Right lobe of liver (tissue), 4 donors: ENCODE measurements at regions not wholly inside any gene's neighbourhood (a gene's known extent, or its start where the extent isn't known, plus 50 kb on each side); places are given as distances from the start of the nearest gene placed in this dataset.

Source experiments
- POLR2A ChIP-seq: fragments of 450-650 bp; IDR thresholded peaks from one replicate; pipeline ENCODE4 v1.6.1; 2017; ENCODE audit warnings: antibody characterized with exemption, mild to moderate bottlenecking
- TF ChIP-seq, protein P1 (sequence below), 4 donors: fragments of 200-600 bp in 3 of 4; fragments of 450-650 bp in 1 of 4; IDR thresholded peaks; one replicate each; pipeline versions ENCODE4 v1.5.1 to v1.8.0; 2016 to 2022; ENCODE audit warnings: antibody characterized with exemption in 4 of 4, mild to moderate bottlenecking in 2 of 4
- donor health status: DM: no; HTN: no; CAD: no.
- donor health status: DM: no; HTN: no; CAD: no.
- donor health status: DM: no; HTN: yes; CAD: no.

DNA sequence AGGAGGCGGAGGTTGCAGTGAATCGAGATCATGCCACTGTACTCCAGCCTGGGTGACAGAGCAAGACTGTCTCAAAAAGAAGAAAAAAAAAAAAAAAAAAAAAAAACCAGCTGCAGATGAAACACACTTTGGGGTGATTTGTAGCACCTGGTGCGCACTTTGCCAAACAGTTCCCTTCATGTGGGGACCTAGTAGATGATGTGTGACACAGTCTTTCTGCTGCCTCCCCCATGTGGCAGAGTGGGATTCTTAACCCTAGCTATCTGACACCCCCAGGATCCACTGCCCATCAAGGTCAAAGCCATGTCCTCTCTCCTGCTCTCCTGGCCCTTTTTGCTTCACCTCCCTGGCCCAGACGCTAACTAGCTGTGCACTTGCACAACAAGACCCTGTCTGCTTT is 52.1 kb upstream of the PDZD8 start:
- TF ChIP-seq, protein P1, sequence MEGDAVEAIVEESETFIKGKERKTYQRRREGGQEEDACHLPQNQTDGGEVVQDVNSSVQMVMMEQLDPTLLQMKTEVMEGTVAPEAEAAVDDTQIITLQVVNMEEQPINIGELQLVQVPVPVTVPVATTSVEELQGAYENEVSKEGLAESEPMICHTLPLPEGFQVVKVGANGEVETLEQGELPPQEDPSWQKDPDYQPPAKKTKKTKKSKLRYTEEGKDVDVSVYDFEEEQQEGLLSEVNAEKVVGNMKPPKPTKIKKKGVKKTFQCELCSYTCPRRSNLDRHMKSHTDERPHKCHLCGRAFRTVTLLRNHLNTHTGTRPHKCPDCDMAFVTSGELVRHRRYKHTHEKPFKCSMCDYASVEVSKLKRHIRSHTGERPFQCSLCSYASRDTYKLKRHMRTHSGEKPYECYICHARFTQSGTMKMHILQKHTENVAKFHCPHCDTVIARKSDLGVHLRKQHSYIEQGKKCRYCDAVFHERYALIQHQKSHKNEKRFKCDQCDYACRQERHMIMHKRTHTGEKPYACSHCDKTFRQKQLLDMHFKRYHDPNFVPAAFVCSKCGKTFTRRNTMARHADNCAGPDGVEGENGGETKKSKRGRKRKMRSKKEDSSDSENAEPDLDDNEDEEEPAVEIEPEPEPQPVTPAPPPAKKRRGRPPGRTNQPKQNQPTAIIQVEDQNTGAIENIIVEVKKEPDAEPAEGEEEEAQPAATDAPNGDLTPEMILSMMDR (IDR thresholded peaks at IDR 0.05), result no peak
- no peak for TF ChIP-seq POLR2A
